DOHH2 (cell line): ENCODE measurements at regions not wholly inside any gene's neighbourhood (a gene's known extent, or its start where the extent isn't known, plus 50 kb on each side); places are given as distances from the start of the nearest gene placed in this dataset.

Experiments used
- CTCF ChIP-seq: fragments of 200-600 bp; sonication (generic); IDR thresholded peaks from one replicate; pipeline ENCODE4 v1.5.1; 2014; ENCODE audit warnings: antibody characterized with exemption, mild to moderate bottlenecking, low read depth, low read length; ENCODE audit not compliant: poor library complexity, severe bottlenecking
- EZH2phosphoT487 ChIP-seq: fragments of 200-600 bp; sonication (generic); IDR thresholded peaks from 2 replicates; pipeline ENCODE4 v1.6.1; 2017; ENCODE audit warnings: borderline replicate concordance, mild to moderate bottlenecking, antibody characterized with exemption, low read length, moderate library complexity, mixed read lengths

GRCh38 chr6:119633461-119633860, 283.9 kb upstream of the MAN1A1 start:
- TF ChIP-seq CTCF (no peak), EZH2phosphoT487 (no peak)
